HG03103 (cell line): ENCODE measurements at regions not wholly inside any gene's neighbourhood (a gene's known extent, or its start where the extent isn't known, plus 50 kb on each side); places are given as distances from the start of the nearest gene placed in this dataset.
"Not testable (repeated sequence)": the region's sequence is repeated elsewhere in the genome, so short reads cannot be mapped to it uniquely, and the experiment has no call there.

ENCODE experiments used
- ATAC-seq: cut with Tn5 transposase; IDR thresholded peaks from one replicate; pipeline ENCODE4 v1.9.1; 2021; ENCODE audit warnings: low read depth; ENCODE audit not compliant: unreplicated experiment

DNA sequence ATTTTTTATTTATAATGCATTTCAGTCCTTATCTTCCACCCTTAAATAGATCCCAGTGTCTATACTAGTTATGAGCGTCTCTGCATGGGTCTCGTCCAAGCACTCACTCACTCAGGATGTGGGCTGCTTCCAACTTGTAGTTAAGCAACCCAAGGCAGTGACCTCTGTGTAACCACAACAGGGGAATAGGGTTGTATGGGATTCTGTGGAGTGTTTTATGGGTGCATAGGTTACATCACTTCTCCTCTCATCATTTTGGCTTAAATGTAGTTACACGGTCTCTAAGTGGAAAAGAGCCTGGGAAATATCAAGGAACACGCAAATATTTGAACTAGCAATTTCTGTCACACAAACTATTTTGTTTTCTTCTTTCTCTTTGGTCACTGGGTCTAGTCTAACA, 931.0 kb downstream of the STIM2 start:
- no peak for ATAC-seq

DNA sequence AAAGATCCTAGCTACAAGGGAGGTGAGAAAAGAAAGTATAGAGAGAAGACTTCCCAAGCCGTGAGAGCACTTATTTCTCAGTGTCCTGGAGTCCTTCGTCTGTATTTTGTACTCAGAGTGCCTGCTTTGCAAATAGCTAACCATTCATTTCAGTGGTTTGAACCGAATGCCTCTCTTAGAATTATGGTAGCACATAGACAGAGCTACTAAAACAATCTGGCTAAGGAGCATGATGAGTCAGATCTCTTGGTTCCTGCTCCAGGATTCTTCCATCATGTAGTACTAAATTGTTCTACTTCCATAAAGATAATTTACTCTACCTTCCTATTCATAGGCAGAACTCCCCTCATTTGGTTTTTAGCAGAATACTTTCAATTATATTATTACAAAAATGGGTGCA, 946.6 kb downstream of the STIM2 start:
- ATAC-seq = no peak

DNA sequence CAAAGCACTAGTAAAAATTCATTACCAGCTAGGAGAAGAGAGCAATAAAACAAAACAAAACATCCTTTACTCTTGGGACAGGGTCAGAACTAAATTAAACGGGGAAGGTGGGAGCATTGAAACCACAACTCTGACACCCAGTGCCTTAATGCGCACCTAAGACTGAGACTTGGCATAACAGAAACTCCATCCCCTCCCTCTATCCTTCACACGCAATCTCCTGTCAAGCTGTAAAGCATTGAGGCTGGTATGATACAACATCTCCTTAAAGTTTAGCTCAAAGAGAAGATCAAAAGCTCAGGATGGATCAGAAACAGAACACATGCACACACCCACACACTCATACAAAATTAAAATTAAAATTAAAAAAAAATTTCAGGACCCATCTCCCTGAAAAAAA, 951.3 kb downstream of the STIM2 start:
- ATAC-seq = no peak

DNA sequence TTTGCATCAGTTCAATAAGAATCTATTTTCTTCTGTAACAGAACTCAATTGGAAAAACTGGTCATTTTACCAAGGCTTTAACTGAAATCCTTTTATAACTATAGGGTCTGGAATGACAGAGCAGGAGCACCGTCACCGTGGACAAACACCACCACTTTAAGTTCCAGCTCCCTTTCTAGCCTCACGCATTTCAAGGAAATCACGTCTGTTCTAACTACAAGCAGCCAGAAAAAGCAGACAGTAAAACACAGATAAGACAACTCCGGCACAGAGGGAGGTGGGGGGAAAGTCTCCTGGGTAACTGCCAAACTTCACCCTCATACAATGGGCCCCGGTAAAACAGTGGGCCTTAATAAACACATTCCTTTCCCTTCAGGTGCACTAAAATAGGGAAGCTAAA, 952.6 kb downstream of the STIM2 start:
- ATAC-seq = not testable (repeated sequence)

DNA sequence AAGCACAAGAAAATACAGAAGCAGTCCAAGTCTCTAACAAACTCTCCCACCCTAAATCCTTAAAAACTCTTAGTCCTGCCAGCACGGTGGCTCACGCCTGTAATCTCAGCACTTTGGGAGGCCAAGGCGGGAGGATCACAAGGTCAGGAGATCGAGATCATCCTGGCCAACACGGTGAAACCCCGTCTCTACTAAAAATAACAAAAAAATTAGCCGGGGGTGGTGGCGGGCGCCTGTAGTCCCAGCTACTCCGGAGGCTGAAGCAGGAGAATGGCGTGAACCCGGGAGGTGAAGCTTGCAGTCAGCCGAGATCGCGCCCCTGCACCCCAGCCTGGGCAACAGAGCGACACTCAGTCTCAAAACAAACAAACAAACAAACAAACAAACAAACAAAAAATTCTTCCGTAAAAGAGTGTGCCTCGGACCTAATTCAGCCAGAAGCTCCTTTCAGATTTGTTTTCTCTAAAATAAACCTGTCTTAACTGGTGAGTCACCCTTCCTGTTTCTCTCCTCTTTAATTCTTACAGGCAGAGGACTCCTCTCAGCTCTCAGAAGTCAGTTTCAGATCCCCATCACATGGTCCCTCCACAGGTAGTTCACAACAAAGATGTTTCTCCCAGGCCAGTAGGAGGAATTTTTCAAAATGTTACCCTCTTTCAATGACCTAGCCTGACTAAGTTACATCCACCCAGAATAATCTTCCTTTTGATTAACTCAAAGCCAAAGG, 953.2 kb downstream of the STIM2 start:
- not testable (repeated sequence) for ATAC-seq

DNA sequence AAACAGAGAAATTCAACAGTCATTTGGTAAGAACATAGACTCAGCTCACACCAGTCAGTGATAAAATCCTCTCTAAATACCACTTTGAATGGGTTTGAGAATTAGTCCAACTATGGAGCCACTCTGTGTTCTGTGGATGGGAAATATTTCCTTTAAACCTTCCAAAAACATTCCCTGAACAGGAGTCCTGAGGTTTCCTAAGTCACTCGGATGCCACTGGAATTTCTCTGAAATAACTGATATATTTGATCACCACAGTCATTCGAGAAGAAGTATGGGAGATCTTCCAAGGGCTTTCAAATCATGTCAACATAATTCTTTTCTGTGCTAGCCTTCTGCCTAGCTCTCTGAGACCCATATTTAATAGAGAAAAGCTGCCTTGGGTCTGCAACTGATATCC, 958.6 kb downstream of the STIM2 start:
- ATAC-seq = no peak

DNA sequence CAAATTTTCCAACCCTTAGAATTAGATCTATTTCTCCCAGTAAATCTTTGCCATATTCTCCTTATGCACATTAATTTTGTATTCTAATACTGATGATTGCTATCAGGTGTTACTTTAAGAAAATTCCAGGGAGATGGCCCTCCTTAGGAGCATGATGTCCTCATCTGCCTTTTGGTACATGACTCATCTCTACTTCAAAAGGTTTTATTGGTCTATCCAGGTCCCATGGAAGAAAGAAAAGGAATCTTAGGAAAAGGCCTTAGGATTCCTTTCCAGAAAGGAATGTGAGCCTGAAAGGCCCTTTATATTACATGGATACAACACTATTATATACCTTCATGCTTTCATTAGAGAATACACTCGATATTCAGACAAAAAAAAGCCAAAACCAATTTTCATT, 968.2 kb downstream of the STIM2 start:
- ATAC-seq = no peak

DNA sequence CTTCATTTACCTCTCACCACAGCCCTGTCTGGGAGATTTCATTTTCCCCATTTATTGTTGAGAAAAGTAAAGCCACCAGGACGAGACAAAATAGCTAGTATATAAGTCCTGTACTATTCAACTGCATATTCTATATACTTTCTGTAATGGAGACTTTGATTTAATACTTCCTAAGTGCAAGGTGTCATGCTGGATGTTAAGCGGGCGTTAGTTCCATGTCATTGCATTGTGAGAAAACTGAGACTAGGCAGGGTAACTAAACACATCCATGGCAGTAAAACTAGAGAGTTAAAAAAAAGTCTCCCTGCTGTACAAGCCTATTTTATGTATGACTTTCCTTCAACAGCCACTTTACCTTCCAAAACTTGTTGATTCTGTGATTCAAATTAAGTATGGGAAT, 969.6 kb downstream of the STIM2 start:
- ATAC-seq = no peak

DNA sequence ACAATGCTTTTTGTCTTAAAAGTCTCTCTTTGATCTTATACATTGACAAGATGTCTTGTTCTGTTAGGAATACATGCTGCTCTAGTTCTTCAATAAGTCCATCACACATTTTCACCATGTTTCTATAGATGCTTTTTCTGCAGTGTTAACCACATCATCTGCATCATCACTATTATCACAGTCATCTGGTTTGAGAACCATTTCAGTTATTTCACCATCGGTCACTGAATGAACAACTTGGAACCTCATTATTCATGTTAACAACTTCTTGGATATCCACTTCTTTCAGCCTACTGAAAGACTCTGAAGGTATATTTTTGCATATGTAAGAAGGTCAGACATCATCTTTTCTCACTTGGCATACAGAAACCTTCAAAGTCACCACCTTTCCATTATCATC, 975.2 kb downstream of the STIM2 start:
- ATAC-seq = no peak

DNA sequence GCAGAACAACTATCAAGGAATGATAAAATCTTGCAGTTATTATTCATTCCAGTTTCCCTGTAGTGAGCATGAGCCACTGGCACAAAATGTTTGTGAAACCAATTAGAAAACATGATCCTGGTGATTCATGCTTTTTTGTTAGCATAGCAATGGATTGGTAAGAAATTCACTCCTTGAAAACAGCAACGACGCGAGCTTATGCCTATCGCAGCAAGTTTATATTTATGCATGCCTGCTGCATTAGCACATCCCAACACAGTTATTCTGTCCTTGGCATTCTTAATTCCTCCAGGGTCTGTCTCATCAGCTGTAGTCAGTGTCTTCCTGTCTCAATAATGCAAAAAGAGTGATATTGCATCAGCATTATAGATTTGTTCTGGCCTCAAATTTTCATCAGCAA, 975.9 kb downstream of the STIM2 start:
- no peak for ATAC-seq

DNA sequence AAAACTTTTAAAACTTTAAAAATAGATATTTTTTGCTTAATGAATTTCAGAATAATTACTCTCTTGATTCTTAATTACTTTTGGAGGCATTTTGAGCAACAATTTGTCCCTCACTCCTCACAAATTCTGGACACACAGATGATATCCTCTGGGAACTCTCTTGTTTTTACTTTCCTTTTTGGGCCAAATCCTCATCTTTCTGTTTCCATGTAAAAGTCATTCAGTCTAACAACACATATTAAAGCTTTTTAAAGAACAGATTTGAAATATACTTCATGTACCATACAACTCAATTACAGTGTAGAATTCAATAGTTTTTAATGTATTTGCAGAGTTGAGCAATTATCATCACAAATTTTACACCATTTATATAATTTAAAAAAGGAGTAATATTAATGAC, 983.1 kb downstream of the STIM2 start:
- no peak for ATAC-seq

DNA sequence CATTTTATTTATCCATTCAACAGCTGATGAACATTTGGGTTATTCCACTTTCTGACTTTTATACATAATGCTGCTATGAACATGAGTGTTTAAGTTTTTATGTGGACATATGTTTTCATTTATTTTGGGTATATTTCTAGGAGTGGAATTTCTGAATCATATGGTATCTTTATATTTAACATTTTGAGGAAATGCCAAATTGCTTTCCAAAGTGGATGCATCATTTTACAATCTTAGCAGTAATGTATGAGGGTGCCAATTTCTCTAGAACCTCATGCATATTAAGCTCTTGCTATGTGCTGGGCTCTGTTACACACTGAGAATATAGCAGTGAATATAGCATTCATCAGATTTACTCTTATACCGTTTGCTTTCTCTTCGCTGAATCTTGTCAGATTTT, 983.7 kb downstream of the STIM2 start:
- no peak for ATAC-seq

DNA sequence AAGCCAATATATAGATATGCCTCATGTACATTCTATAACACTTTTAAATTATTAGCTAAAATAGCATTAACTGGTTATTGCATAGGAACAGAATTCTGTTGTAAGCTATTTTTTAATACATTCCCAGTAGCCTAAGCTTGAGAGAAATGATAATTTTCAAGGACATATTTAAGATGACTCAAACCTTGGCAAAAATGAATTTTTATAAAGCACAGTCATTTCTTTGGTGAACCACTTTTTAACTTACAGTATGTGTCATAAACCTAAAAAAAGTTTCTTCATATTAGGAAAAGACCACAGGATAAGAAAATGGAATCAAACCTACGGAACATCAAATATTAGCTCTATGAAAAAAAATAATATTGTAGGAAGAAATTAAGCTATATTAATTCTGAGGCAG, 986.3 kb downstream of the STIM2 start:
- no peak for ATAC-seq

DNA sequence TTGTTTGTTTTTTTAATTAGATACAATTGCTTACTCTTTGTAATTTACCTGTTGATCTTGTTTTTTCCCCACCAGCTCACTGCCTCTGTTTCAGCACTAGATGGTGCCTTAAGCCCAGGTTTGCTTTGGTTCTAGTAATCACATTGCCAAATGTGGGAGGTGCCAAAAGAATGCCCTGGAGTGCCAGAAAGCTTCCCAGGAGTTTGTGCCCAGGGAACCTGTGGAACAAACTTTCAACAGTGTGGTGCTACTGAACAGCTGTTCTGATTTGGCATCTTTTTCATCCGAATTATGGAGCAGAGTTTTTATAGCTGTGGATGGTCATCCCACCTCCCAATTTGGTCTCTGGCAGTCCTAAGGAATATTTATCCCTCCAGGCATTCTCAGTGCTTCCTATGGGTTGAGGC, 1000.7 kb downstream of the STIM2 start:
- ATAC-seq = no peak

DNA sequence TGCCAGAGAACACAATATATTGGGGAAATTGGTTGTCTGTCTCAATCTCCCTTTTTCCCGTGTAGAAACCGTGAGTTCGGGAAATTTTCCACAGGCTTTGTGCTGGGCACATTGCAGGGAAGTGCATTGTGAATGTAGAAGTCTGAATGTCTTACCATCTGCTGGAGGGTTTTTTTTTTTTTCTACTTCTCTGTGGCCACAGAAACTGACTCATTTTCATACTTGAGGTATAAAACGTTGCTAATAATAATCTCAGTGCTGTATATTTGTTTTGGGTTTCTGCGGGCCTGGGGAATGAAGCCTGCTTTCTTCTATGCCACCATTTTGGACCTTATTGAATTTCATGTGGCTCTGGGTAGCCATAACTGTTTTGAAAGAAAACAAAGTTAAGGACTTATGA, 1001.2 kb downstream of the STIM2 start:
- ATAC-seq = no peak

DNA sequence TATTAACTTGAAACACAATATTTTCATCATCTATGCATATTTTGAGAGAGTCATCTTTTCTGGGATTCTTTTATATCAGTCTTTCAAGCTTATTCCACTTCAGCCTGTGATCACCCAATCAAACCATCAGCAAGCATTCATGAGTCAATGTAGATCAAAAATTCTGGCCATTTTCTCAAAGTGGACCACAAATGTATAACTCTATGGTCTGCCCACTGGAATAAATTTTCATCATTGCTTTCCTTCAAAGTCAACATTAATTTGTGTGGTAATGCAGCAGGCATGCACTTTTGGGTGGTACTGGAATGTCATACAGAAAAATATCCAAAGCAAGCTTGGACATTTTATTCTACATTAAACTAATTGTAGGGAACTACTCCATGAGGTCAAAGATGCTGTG, 1013.0 kb downstream of the STIM2 start:
- no peak for ATAC-seq

DNA sequence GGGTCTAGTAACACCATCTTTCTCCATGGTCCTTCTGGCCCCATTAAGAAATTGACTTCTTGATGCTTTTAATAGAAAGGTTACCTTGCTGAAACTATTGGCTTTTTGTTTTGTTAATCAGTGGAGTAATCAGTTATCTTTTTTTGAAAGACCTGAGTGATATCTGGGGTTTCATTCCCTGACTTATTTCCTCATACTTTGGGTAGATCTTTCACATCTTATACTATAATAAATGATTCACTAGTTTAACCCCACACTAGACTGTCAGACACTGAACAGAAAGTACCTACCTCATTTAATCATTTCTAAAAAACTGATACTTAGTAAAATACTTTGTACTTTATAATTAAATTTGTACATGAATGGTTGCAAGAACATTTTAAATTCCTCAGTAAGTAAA, 1021.1 kb downstream of the STIM2 start:
- ATAC-seq = no peak

DNA sequence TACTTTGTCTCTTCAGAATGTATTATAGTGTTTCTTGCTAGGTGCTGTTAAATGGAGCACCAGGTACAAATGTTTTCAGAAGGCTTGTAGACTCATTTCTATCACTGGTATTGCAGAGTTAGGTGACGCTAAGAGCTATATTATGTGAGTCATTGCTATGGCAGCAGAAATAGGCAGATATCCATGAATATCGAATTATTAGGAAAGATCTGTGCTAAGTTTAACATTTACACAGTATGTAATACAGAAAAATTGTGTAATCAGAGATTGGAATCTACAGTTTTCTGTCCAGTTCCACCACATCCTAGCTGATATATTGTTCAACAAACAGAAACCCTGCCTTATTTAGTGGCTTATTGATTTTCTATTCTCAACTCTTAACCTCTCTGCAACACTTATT, 1025.5 kb downstream of the STIM2 start:
- no peak for ATAC-seq

DNA sequence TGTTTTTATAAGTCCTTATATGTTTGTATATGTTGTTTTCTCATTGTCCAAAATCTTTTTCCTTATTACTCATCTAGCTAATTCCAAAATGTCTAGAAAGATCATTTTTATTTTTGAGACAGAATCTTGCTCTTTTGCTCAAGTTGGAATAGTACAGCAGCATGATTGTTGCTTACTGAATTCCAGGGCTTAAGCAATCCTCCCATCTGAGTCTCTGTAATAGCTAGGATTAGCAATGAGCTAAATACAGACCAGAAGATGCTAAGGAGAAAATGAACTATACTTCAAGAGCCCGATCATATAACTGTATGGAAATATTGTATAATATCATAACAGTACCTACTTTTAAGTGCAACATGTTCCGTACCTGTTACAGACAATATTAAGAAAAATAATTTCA, 1027.0 kb downstream of the STIM2 start:
- no peak for ATAC-seq

DNA sequence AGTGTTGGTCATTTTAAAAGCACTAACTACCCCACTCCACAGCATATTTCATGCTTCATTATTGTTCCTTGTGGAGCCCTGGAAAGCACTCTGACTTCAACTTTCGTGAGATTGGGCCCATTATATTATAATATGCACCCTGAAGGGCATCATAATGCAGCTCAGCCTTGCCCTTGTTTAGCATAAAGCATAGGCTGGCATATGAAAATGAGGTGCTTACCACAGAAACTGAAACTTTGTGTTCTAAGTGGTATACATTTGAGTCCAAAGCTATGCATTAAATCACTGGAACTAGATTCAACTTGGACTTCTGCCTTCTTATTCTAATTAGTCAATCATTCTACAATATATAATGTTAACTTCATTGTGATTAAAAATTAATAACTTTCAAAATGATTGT, 1027.9 kb downstream of the STIM2 start:
- no peak for ATAC-seq

DNA sequence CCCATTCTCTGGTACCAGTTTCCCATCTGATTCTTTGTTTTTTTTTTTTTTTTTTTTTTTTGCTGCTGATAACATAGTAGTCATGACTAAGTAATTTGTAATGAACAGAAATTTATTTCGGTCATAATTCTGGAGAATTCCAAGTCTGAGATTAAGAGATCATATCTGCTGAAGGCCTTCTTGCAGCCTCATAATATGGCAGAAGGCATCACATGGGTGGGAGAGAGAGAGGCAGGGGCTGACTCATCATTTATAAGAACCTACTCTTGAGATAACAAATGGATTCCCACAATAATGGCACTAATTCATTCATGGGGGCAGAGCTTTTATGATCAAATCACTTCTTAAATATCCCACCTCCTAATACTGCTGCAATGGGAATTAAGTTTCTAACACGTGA, 1034.3 kb downstream of the STIM2 start:
- no peak for ATAC-seq

DNA sequence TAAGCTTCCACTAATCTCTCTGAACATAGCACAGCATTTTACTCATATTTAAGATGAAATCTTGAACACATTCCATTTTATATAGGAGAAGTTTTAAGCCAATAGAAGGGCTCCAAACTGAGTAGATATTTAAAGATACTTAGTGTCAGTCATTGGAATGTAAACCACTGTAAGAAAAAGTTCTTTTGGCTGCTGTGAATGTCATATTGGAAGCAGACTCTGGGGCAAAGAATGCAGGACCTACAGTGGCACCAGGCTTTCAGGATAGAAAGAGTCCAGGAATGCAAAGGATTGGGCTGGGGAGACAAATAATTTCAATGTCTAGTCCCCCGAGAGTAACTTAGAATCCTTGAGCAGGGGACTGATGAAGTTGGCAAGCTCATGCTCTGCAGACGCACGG, 1047.7 kb downstream of the STIM2 start:
- no peak for ATAC-seq

DNA sequence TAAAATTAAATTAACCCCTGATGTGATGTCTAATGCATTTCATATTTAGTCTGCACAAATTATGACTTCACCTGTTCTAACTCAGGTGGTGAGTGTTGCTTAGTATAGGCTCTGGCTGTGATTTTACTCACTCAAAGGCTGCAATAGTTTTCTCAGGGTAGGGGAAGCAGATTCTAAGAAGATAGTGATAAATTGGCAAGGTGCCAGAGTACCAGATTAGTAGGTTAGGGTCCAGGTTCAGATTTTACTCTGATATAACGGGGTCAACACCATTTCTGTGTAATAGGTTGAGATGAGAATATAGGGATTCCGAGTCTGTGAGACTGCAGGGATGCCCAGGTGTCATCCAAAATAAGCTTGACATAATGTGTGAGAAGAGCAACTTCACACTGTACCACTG, 1049.6 kb downstream of the STIM2 start:
- no peak for ATAC-seq
